Uterus (tissue), 3 donors: ENCODE measurements at regions not wholly inside any gene's neighbourhood (a gene's known extent, or its start where the extent isn't known, plus 50 kb on each side); places are given as distances from the start of the nearest gene placed in this dataset.

Experiments
- DNase-seq, 2 donors: peaks; one replicate each; pipeline ENCODE4 v3.0.0-alpha.2; 2019 to 2020
- H3K27ac ChIP-seq, 2 donors: fragments of 200-600 bp; sonication (generic); 1 replicate in 1 of 2; 2 replicates in 1 of 2; pipeline ENCODE4 v1.5.1; 2016 to 2018
- H3K27me3 ChIP-seq, 2 donors: fragments of 200-600 bp; sonication (generic); one replicate each; pipeline ENCODE4 v1.5.1; 2018 to 2019; ENCODE audit warnings: control low read depth in 1 of 2
- H3K36me3 ChIP-seq, 2 donors: fragments of 200-600 bp; sonication (generic); one replicate each; pipeline ENCODE4 v1.5.1; 2019; ENCODE audit warnings: control low read depth in 1 of 2
- H3K4me1 ChIP-seq, 2 donors: fragments of 200-600 bp; sonication (generic); one replicate each; pipeline ENCODE4 v1.5.1; 2018 to 2019; ENCODE audit warnings: control low read depth in 1 of 2
- H3K4me3 ChIP-seq, 2 donors: fragments of 200-600 bp; sonication (generic); 1 replicate in 1 of 2; 2 replicates in 1 of 2; pipeline ENCODE4 v1.5.1; 2018 to 2019; ENCODE audit warnings: mild to moderate bottlenecking in 1 of 2
- H3K9me3 ChIP-seq, 2 donors: fragments of 200-600 bp; sonication (generic); one replicate each; pipeline ENCODE4 v1.5.1; 2019; ENCODE audit warnings: control low read depth in 1 of 2
- POLR2A ChIP-seq, 2 donors: fragments of 450-650 bp; IDR thresholded peaks; one replicate each; pipeline ENCODE4 v1.6.1; 2016; ENCODE audit warnings: antibody characterized with exemption in 2 of 2, mild to moderate bottlenecking in 1 of 2, moderate library complexity in 1 of 2
- intact Hi-C: fragments of 100-400 bp; cut with DNase I; formaldehyde crosslinking; loops from one replicate; pipeline ENCODE4 v1.15.1; 2023; ENCODE audit warnings: low total_unique reads
- TF ChIP-seq, protein P1 (sequence below), 4 experiments: fragments of 200-600 bp in 2 of 4; fragments of 450-650 bp in 2 of 4; sonication (generic) in 2 of 4; IDR thresholded peaks; one replicate each; pipeline ENCODE4 v1.5.1; 2016 to 2019; ENCODE audit warnings: antibody characterized with exemption in 4 of 4, mild to moderate bottlenecking in 2 of 4, moderate library complexity in 1 of 4
- donor health status: DM: yes; HTN: yes; CAD: no.

DNA sequence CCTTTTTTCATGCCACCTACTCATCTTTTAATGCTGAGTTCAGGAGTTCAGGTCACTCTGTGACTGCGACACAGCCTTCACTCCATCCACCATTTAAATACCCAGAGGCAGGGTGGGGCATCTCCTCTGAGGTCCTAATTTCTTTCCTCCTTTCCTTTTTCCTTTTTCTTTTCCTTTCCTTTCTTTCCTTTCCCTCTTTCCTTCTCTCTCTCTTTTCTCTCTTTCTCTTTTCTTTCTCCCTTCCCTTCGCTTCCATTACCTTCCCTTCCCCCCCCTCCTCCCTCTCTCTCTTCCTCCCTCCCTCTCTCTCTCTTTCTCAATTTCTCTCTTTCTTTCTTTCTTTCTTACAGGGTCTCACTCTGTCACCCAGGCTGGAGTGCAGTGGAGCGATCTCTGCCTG is 145.9 kb upstream of the SVIL start:
- H3K9me3 ChIP-seq, result no peaks in the 10 kb centered on the region
- TF ChIP-seq, protein P1, sequence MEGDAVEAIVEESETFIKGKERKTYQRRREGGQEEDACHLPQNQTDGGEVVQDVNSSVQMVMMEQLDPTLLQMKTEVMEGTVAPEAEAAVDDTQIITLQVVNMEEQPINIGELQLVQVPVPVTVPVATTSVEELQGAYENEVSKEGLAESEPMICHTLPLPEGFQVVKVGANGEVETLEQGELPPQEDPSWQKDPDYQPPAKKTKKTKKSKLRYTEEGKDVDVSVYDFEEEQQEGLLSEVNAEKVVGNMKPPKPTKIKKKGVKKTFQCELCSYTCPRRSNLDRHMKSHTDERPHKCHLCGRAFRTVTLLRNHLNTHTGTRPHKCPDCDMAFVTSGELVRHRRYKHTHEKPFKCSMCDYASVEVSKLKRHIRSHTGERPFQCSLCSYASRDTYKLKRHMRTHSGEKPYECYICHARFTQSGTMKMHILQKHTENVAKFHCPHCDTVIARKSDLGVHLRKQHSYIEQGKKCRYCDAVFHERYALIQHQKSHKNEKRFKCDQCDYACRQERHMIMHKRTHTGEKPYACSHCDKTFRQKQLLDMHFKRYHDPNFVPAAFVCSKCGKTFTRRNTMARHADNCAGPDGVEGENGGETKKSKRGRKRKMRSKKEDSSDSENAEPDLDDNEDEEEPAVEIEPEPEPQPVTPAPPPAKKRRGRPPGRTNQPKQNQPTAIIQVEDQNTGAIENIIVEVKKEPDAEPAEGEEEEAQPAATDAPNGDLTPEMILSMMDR (IDR thresholded peaks at IDR 0.05), result no peak
- TF ChIP-seq POLR2A (IDR thresholded peaks at IDR 0.05), result no peak
- intact Hi-C loops, result no loop called here
- no peak overlapping the region for H3K4me3 ChIP-seq
- no peak overlapping the region for H3K27ac ChIP-seq
- no peaks in the 10 kb centered on the region for H3K36me3 ChIP-seq
- DNase-seq, result no peak
- H3K27me3 ChIP-seq, result no peaks in the 10 kb centered on the region
- H3K4me1 ChIP-seq, result no peaks in the 10 kb centered on the region

DNA sequence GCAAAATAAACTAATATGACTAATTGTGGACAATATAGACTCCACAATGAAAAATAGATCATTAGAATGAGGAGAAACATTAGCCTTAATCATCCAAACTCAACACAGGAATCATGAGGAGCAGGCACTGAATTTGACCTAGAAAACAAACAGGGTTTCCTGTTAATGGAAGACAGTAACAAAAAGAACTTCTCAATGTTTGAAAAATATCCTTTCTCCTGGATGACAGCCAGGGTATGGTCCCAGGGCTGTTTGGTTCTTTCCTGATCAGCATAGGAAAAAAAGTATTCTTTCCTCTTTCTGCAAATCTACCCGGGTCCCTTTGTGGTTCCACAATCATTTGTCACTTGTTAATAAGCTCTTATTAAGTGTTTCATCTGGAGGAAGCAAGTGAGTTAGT is 145.3 kb upstream of the SVIL start:
- Histone ChIP-seq H3K27ac (no peak overlapping the region), H3K9me3 (no peaks in the 10 kb centered on the region), H3K36me3 (no peaks in the 10 kb centered on the region), H3K4me3 (no peak overlapping the region), H3K4me1 (no peaks in the 10 kb centered on the region), H3K27me3 (no peaks in the 10 kb centered on the region)
- no peak for DNase-seq
- intact Hi-C loops, result no loop called here
- TF ChIP-seq, protein P1 (IDR thresholded peaks at IDR 0.05), result no peak
- TF ChIP-seq POLR2A (IDR thresholded peaks at IDR 0.05), result no peak

DNA sequence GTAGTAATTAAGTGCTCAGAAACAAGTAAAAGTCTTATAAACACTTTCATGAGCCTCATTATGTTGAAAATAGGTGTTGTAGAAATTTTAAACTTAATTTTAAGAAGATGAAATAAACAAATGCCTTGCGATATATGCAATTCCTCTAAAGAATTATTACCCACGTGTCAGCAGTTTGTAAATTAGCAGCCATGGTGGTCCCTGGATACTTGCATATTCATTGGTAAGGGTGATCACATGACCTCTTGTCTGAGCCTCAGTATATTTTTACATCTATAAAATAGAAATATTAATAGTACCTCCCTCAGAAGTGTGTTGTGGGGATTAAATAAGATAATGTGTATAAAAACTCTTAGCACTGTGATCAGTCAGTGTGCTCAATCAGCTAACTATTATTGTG is 141.5 kb upstream of the SVIL start:
- no peaks in the 10 kb centered on the region for H3K4me1 ChIP-seq
- TF ChIP-seq POLR2A (IDR thresholded peaks at IDR 0.05), result no peak
- TF ChIP-seq, protein P1 (IDR thresholded peaks at IDR 0.05), result no peak
- H3K27ac ChIP-seq, result no peak overlapping the region
- no peaks in the 10 kb centered on the region for H3K9me3 ChIP-seq
- no peaks in the 10 kb centered on the region for H3K36me3 ChIP-seq
- H3K27me3 ChIP-seq, result no peaks in the 10 kb centered on the region
- no peak for DNase-seq
- H3K4me3 ChIP-seq, result no peak overlapping the region
- intact Hi-C loops, result no loop called here

DNA sequence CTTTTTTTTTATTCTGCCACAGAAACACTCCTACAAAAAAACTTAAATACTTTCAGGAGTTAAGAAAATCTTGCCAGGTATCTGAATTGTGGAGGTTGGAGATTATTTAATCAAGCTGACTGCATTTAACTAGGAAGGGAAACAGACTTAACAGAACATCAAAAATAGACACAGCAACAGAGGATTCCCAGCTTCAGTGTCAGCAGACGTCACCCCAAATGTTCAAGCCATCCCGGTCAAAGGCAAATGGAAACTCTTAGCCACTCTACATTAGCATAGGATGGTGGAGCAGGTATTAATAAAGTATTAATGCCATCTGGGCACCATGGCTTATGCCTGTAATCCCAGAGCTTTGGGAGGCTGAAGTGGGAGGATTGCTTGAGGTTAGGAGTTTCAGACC is 139.7 kb upstream of the SVIL start:
- intact Hi-C loops, result no loop called here
- H3K4me1 ChIP-seq, result no peaks in the 10 kb centered on the region
- TF ChIP-seq, protein P1 (IDR thresholded peaks at IDR 0.05), result no peak
- TF ChIP-seq POLR2A (IDR thresholded peaks at IDR 0.05), result no peak
- no peak for DNase-seq
- no peaks in the 10 kb centered on the region for H3K9me3 ChIP-seq
- no peaks in the 10 kb centered on the region for H3K27me3 ChIP-seq
- no peaks in the 10 kb centered on the region for H3K36me3 ChIP-seq
- no peak overlapping the region for H3K27ac ChIP-seq
- H3K4me3 ChIP-seq, result no peak overlapping the region

DNA sequence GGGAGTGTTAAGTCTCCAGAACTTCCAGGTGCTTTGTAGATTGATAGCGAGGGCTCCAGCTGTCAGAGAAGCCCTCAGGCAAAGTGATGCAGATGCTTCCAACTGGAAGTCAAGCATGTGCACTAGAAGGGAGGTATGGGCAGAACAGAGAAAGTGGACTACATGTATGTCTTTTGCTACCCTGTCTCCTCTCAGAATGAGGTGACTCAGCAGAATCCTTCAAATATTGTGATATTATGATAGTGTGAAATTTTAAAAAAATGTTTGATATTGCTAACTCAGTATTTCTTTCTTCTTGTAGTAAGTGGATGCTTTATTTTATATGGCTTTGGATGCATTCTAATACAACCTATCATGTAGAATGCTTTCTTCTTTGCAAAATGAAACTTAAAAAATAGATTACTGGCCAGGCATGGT is 138.9 kb upstream of the SVIL start:
- Histone ChIP-seq H3K27me3 (no peaks in the 10 kb centered on the region), H3K9me3 (no peaks in the 10 kb centered on the region), H3K4me1 (no peaks in the 10 kb centered on the region), H3K4me3 (no peak overlapping the region), H3K36me3 (no peaks in the 10 kb centered on the region), H3K27ac (no peak overlapping the region)
- intact Hi-C loops, result no loop called here
- DNase-seq, result no peak
- TF ChIP-seq, protein P1 (IDR thresholded peaks at IDR 0.05), result no peak
- no peak for TF ChIP-seq POLR2A (IDR thresholded peaks at IDR 0.05)
